GM12892 (cell line): ENCODE measurements at regions not wholly inside any gene's neighbourhood (a gene's known extent, or its start where the extent isn't known, plus 50 kb on each side); places are given as distances from the start of the nearest gene placed in this dataset.

Source experiments
- POLR2A ChIP-seq: IDR thresholded peaks from 2 replicates; pipeline ENCODE4 v1.6.1; 2011; ENCODE audit warnings: low read depth, low read length, control low read depth
- POLR2AphosphoS5 ChIP-seq: IDR thresholded peaks from 2 replicates; pipeline ENCODE4 v1.6.1; 2011; ENCODE audit warnings: low read depth, low read length, control low read depth
- TAF1 ChIP-seq: IDR thresholded peaks from 2 replicates; pipeline ENCODE4 v1.6.1; 2011; ENCODE audit warnings: low read depth, mild to moderate bottlenecking, control low read depth, low read length, borderline replicate concordance

DNA sequence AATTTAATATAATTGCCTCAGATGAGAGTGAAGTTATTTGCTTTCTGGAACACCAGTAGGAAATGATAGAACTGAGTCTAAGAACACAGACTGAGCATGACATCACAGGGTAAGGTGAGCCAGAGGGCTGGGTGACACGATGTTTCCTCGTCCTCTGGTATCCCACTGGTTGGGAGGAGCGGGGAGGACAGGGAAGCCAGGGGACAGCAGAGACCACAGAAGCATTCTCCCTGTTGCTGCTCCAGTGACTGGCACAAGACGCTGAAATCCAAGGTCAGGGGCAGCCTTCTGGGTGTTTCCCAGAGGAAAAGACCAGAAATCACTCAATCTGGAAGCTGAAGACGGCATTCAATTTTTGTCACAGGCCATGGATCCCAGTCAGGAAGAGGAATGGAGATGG is 363.4 kb upstream of the SOX11 start:
- TF ChIP-seq POLR2A (no peak), TAF1 (no peak), POLR2AphosphoS5 (no peak)
